DND-41 (cell line): ENCODE measurements at regions not wholly inside any gene's neighbourhood (a gene's known extent, or its start where the extent isn't known, plus 50 kb on each side); places are given as distances from the start of the nearest gene placed in this dataset.

Experiments used
- CTCF ChIP-seq: IDR thresholded peaks from 2 replicates; pipeline ENCODE4 v1.5.1; 2012; ENCODE audit warnings: borderline replicate concordance, low read length, moderate library complexity, mild to moderate bottlenecking; ENCODE audit not compliant: poor library complexity, severe bottlenecking; ENCODE audit errors: extremely low read depth
- EZH2 ChIP-seq: IDR thresholded peaks from 3 replicates; pipeline ENCODE4 v1.6.1; 2012; ENCODE audit warnings: borderline replicate concordance, low read depth, mild to moderate bottlenecking, moderate library complexity, low read length, inconsistent platforms; ENCODE audit not compliant: severe bottlenecking

GRCh38 chr3:73827204-73827603 lies 202.5 kb upstream of the PDZRN3 start:
- TF ChIP-seq CTCF (no peak), EZH2 (no peak)
